ENCODE measurements at regions not wholly inside any gene's neighbourhood (a gene's known extent, or its start where the extent isn't known, plus 50 kb on each side); places are given as distances from the start of the nearest gene placed in this dataset.

DNA sequence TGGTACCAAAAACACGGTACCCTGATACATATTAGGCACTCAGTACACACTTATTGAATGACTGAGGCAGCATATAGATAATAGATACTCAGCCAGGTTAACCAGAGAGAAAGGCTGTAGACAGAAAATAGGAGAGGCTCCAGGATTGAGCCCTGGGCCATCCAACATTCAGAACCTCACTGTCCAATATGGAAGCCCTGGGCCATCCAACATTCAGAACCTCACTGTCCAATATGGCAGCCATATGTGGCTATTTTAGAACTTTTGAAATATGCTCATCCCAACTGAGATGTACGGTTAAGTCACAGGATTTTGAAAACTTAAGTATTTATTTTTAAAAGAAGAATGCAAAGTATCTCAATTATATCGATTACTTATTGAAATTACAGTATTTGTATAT lies 142.5 kb upstream of the ID4 start:
- no peak overlapping the region for H4K91ac ChIP-seq (ENCODE audit: insufficient read depth, low read depth, low read length)
- H4K20me1 ChIP-seq (ENCODE audit: insufficient read depth, low read length) = no peaks in the 10 kb centered on the region
- no peak overlapping the region for H4K5ac ChIP-seq (ENCODE audit: low read depth, low read length)
- H3K14ac ChIP-seq (replicated peaks; ENCODE audit: low read depth, low read length) = no peak overlapping the region
- no peaks in the 10 kb centered on the region for H3K36me3 ChIP-seq (ENCODE audit: control insufficient read depth, insufficient read depth, low read length)
- no peak overlapping the region for H3K56ac ChIP-seq (ENCODE audit: extremely low read depth, insufficient read depth, low read length)
- no peak for TF ChIP-seq MAZ (IDR thresholded peaks at IDR 0.05; ENCODE audit: borderline replicate concordance, low read depth, low read length)
- no peak for TF ChIP-seq MXI1 (IDR thresholded peaks at IDR 0.05; ENCODE audit: borderline replicate concordance, low read depth, low read length)
- TF ChIP-seq POLR2A (IDR thresholded peaks at IDR 0.05; ENCODE audit: low read depth, low read length) = no peak
- TF ChIP-seq SMC3 (IDR thresholded peaks at IDR 0.05; ENCODE audit: low read depth, low read length) = no peak
- no peak for TF ChIP-seq RAD21 (IDR thresholded peaks at IDR 0.05; ENCODE audit: low read length)
- no peak for TF ChIP-seq BHLHE40 (IDR thresholded peaks at IDR 0.05; ENCODE audit: low read depth, low read length)
- no peak for TF ChIP-seq CHD1 (IDR thresholded peaks at IDR 0.05; ENCODE audit: low read depth, low read length)
- TF ChIP-seq RFX5 (IDR thresholded peaks at IDR 0.05; ENCODE audit: low read depth, low read length) = no peak
- TF ChIP-seq RCOR1 (IDR thresholded peaks at IDR 0.05; ENCODE audit: insufficient replicate concordance, low read length) = no peak
- no peak for TF ChIP-seq FOS (IDR thresholded peaks at IDR 0.05; ENCODE audit: low read depth, low read length)
- TF ChIP-seq CEBPB (IDR thresholded peaks at IDR 0.05; ENCODE audit: low read depth, low read length) = no peak
- TF ChIP-seq NFE2L2 (IDR thresholded peaks at IDR 0.05; ENCODE audit: low read depth, low read length) = no peak
- TF ChIP-seq, protein P1, sequence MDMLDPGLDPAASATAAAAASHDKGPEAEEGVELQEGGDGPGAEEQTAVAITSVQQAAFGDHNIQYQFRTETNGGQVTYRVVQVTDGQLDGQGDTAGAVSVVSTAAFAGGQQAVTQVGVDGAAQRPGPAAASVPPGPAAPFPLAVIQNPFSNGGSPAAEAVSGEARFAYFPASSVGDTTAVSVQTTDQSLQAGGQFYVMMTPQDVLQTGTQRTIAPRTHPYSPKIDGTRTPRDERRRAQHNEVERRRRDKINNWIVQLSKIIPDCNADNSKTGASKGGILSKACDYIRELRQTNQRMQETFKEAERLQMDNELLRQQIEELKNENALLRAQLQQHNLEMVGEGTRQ (IDR thresholded peaks at IDR 0.05; ENCODE audit: low read depth, low read length) = no peak
- TF ChIP-seq MAFK (IDR thresholded peaks at IDR 0.05; ENCODE audit: low read depth, low read length) = no peak
- no peaks in the 10 kb centered on the region for H3K9me1 ChIP-seq (ENCODE audit: insufficient read depth, low read length)
- no peaks in the 10 kb centered on the region for H3K79me1 ChIP-seq (ENCODE audit: low read depth in 1 of 2, low read length in 2 of 2)
- dilution Hi-C loops (cut with HindIII; ENCODE audit: low sequenced_read_pairs, unreplicated experiment) = no loop called here
- no peak overlapping the region for H3K27ac ChIP-seq (ENCODE audit: insufficient read depth, low read length)
- no peak overlapping the region for H2AK5ac ChIP-seq (ENCODE audit: low read depth, low read length)
- no peak overlapping the region for H2AK9ac ChIP-seq (replicated peaks; ENCODE audit: low read depth, low read length, poor library complexity)
- H2BK15ac ChIP-seq (ENCODE audit: low read depth, low read length) = no peak overlapping the region
- no peak overlapping the region for H2BK20ac ChIP-seq (ENCODE audit: low read depth, low read length)
- ATAC-seq (ENCODE audit: low read depth) (no peak), DNase-seq (no peak)
- no peaks in the 10 kb centered on the region for H3K9me3 ChIP-seq (ENCODE audit: control insufficient read depth, insufficient read depth, low read length)
- H3K4me1 ChIP-seq (ENCODE audit: control insufficient read depth, insufficient read depth, low read length) = no peaks in the 10 kb centered on the region; the same call in 1 of the 2 replicates
- no peak overlapping the region for H3K4me2 ChIP-seq (ENCODE audit: low read depth, low read length)
- CTCF ChIA-PET = no interaction called here
- H2AFZ ChIP-seq (replicated peaks; ENCODE audit: low read length, poor library complexity) = no peak overlapping the region
- BruUV-seq (replicated peaks) = no TSS peak
- no peak overlapping the region for H3K4me3 ChIP-seq (ENCODE audit: insufficient read depth, low read depth, low read length)
- intact Hi-C loops (cut with micrococcal nuclease) = no loop called here
- POLR2A ChIA-PET (ENCODE audit: unreplicated experiment) = no interaction called here
- H3K23ac ChIP-seq (ENCODE audit: low read depth, low read length) = no peak overlapping the region
- H4K8ac ChIP-seq (ENCODE audit: low read depth in 2 of 2, low read length in 2 of 2) = no peak overlapping the region
- H3K18ac ChIP-seq (ENCODE audit: low read depth, low read length) = no peak overlapping the region
- no peak overlapping the region for H3K4ac ChIP-seq (ENCODE audit: low read depth, low read length)
- no peak overlapping the region for H2BK5ac ChIP-seq (ENCODE audit: low read depth, low read length, poor library complexity, severe bottlenecking)
- WGBS, 2 experiments (ENCODE audit: extremely low coverage in 2 of 2, insufficient read length in 1 of 2) = no CpG with 5 or more reads among the region's 3 CpGs
- in situ Hi-C loops (cut with MboI; ENCODE audit: low sequenced_read_pairs) = no loop called here
- no peak overlapping the region for H3K9ac ChIP-seq (ENCODE audit: low read depth, low read length)
- H2BK120ac ChIP-seq (ENCODE audit: low read depth, low read length) = no peak overlapping the region
- peaks cover 38% of the 10 kb centered on the region for H3K27me3 ChIP-seq (ENCODE audit: control insufficient read depth, insufficient read depth, low read length)

Measured in IMR-90 (cell line).